GM12892 (cell line): ENCODE measurements at regions not wholly inside any gene's neighbourhood (a gene's known extent, or its start where the extent isn't known, plus 50 kb on each side); places are given as distances from the start of the nearest gene placed in this dataset.

Source experiments
- POLR2A ChIP-seq: IDR thresholded peaks from 2 replicates; pipeline ENCODE4 v1.6.1; 2011; ENCODE audit warnings: low read depth, low read length, control low read depth
- POLR2AphosphoS5 ChIP-seq: IDR thresholded peaks from 2 replicates; pipeline ENCODE4 v1.6.1; 2011; ENCODE audit warnings: low read depth, low read length, control low read depth
- TAF1 ChIP-seq: IDR thresholded peaks from 2 replicates; pipeline ENCODE4 v1.6.1; 2011; ENCODE audit warnings: low read depth, mild to moderate bottlenecking, control low read depth, low read length, borderline replicate concordance

DNA sequence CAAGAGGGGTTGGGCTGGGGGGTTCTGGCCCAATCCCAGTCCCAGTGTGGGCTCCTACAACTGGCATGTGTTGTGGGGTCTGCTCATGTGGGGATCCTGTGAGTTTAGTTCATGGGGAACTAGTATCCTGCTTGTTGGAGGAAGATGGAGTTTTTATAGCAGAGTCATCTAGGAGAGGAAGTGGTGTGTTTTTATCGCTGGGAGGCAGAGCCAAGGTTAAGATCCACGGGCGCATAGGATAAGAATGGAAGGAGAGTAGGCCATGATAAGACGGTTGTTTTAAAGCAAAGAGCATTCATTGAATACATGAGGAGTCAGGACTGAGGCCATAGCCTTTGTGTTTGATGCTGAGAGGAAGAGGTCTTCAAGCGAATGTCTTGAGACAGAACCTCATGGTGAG lies 211.6 kb upstream of the COBL start:
- no peak for TF ChIP-seq POLR2A
- no peak for TF ChIP-seq TAF1
- no peak for TF ChIP-seq POLR2AphosphoS5
